ENCODE measurements at regions not wholly inside any gene's neighbourhood (a gene's known extent, or its start where the extent isn't known, plus 50 kb on each side); places are given as distances from the start of the nearest gene placed in this dataset.

DNA sequence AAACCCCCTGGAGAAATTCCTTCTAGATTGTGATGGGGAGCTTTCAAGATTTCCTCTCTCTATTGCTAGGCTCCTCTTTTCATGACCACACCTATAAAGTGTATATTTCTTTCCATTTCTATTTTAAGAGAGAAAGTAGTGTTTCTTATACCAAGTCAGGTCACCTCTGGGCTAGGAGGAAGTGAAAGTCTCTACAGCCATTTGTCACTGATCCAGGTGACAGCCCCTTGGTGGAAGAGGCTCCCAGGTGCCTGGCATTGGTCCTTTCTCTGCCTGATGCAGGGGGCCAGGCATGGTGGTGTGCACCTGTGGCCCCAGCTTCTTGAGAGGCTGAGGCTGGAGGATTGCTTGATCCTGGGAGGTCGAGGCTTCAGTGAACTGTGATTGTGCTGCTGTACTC is 64.7 kb downstream of the DHCR7 start:
- Histone ChIP-seq H3K36me3 (ENCODE audit: control insufficient read depth in 3 of 3, insufficient read depth in 2 of 3, low read depth in 1 of 3, low read length in 3 of 3) (no peaks in the 10 kb centered on the region), H3K4me3 (ENCODE audit: low read depth in 1 of 3, low read length in 3 of 3) (no peak overlapping the region), H3K4me1 (ENCODE audit: control insufficient read depth in 3 of 3, insufficient read depth in 2 of 3, low read depth in 1 of 3, low read length in 2 of 3) (no peaks in the 10 kb centered on the region), H3K9me3 (ENCODE audit: control insufficient read depth in 2 of 2, insufficient read depth in 1 of 2, low read depth in 1 of 2, low read length in 1 of 2) (peaks cover 0 to 8% of the 10 kb centered on the region in 2 donors), H3K27ac (ENCODE audit: low read depth in 1 of 3, low read length in 2 of 3) (no peak overlapping the region), H3K27me3 (ENCODE audit: control insufficient read depth in 3 of 3, insufficient read depth in 3 of 3, low read length in 3 of 3) (peaks cover 0 to 4% (median 2%) of the 10 kb centered on the region in 3 donors)
- WGBS, 3 donors: 65 to 81% (median 67%) methylated on average over 1 of the region's 1 CpG
- DNase-seq: no peak
- no peak for FAIRE-seq

DNA sequence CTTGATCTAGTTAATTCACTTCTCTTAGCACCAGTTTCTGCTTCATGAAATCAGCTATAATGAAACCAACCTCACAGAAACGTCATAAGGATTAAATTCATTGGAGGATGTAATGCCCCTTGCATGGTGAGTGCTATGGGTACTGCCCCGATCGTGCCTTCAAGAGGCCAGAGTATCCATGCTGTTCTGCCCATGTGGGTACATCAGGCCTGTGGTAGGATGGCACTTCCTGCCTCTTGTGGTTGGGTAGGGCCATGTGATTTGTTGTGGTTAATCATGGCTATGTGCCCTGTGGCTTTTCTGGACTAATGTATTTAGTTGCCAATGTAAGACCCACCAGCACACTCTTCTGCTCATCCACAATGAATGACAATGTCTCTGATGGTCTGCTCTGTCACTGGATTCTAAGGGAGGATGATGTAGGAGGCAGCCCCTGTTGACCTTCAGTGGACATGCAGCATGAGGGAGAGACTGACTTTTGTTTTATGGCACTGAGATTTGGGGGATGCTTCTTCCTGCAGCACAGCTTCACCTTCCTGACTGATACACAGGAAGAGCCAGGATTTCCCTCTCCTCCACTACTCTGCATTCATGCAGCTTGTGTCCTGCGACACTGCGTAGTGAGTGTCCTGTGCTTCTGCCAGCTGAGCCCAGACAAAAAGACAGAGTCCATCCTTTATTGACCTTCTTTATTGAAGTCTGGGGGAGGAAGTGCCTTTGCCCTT is 66.2 kb downstream of the DHCR7 start:
- H3K27ac ChIP-seq (ENCODE audit: low read depth in 1 of 3, low read length in 2 of 3): no peak overlapping the region
- no peak overlapping the region for H3K4me3 ChIP-seq (ENCODE audit: low read depth in 1 of 3, low read length in 3 of 3)
- DNase-seq (no peak), FAIRE-seq (no peak)
- peaks cover 0 to 4% (median 2%) of the 10 kb centered on the region in 3 donors for H3K27me3 ChIP-seq (ENCODE audit: control insufficient read depth in 3 of 3, insufficient read depth in 3 of 3, low read length in 3 of 3)
- H3K9me3 ChIP-seq (ENCODE audit: control insufficient read depth in 2 of 2, insufficient read depth in 1 of 2, low read depth in 1 of 2, low read length in 1 of 2): peaks cover 0 to 3% of the 10 kb centered on the region in 2 donors
- 78 to 84% (median 83%) methylated on average over 5 of the region's 5 CpGs for WGBS, 3 donors
- H3K36me3 ChIP-seq (ENCODE audit: control insufficient read depth in 3 of 3, insufficient read depth in 2 of 3, low read depth in 1 of 3, low read length in 3 of 3): no peaks in the 10 kb centered on the region
- H3K4me1 ChIP-seq (ENCODE audit: control insufficient read depth in 3 of 3, insufficient read depth in 2 of 3, low read depth in 1 of 3, low read length in 2 of 3): no peaks in the 10 kb centered on the region

- H3K27ac ChIP-seq (ENCODE audit: low read depth in 1 of 3, low read length in 2 of 3): no peak overlapping the region
- DNase-seq (no peak), FAIRE-seq (no peak)
- no peaks in the 10 kb centered on the region for H3K36me3 ChIP-seq (ENCODE audit: control insufficient read depth in 3 of 3, insufficient read depth in 2 of 3, low read depth in 1 of 3, low read length in 3 of 3)
- peaks cover 0 to 2% (median 2%) of the 10 kb centered on the region in 3 donors for H3K27me3 ChIP-seq (ENCODE audit: control insufficient read depth in 3 of 3, insufficient read depth in 3 of 3, low read length in 3 of 3)
- no peak overlapping the region for H3K4me3 ChIP-seq (ENCODE audit: low read depth in 1 of 3, low read length in 3 of 3)
- H3K9me3 ChIP-seq (ENCODE audit: control insufficient read depth in 2 of 2, insufficient read depth in 1 of 2, low read depth in 1 of 2, low read length in 1 of 2): peaks cover 0 to 3% of the 10 kb centered on the region in 2 donors
- no peaks in the 10 kb centered on the region for H3K4me1 ChIP-seq (ENCODE audit: control insufficient read depth in 3 of 3, insufficient read depth in 2 of 3, low read depth in 1 of 3, low read length in 2 of 3)
- 52 to 58% (median 58%) methylated on average over 2 of the region's 2 CpGs for WGBS, 3 donors
These were observed 68.5 kb downstream of the DHCR7 start for GRCh38 chr11:71379701-71380100.

DNA sequence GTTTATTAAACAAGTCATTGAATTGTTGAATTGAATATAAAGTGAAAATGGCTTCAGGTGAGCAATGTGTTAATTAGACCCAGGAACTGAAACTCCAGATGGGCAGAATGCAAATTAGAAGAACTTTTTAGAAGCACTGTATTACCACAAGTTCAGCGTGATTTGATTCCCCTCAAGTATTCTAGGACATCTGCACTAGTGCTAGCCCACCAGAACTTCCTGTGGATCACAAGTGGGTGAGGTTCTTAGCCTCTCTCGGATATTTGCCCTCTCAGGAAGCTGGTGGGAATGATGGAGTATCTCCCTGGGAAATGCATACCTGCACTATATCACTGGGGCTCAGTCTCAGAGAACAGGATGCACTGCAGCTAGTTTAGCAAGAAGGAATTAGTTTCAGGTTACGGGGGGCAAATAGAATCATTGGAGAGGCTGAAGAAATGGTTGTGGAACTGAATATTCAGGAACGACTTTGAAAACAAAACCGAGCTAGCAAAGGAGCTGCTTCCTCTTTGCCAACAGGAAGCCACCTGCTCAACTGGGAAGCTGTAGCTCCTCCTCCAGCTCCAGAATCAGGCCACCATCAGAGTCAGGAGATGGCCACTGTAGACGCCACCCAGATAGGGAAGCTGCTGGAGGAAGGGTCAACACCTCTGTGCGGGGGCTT is 74.3 kb downstream of the DHCR7 start:
- 53 to 57% (median 56%) methylated on average over 7 of the region's 7 CpGs for WGBS, 3 donors
- H3K27me3 ChIP-seq (ENCODE audit: control insufficient read depth in 3 of 3, insufficient read depth in 3 of 3, low read length in 3 of 3): no peaks in the 10 kb centered on the region
- no peaks in the 10 kb centered on the region for H3K4me1 ChIP-seq (ENCODE audit: control insufficient read depth in 3 of 3, insufficient read depth in 2 of 3, low read depth in 1 of 3, low read length in 2 of 3)
- no peak overlapping the region for H3K4me3 ChIP-seq (ENCODE audit: low read depth in 1 of 3, low read length in 3 of 3)
- no peaks in the 10 kb centered on the region for H3K36me3 ChIP-seq (ENCODE audit: control insufficient read depth in 3 of 3, insufficient read depth in 2 of 3, low read depth in 1 of 3, low read length in 3 of 3)
- H3K9me3 ChIP-seq (ENCODE audit: control insufficient read depth in 2 of 2, insufficient read depth in 1 of 2, low read depth in 1 of 2, low read length in 1 of 2): no peaks in the 10 kb centered on the region
- FAIRE-seq (no peak), DNase-seq (no peak)
- H3K27ac ChIP-seq (ENCODE audit: low read depth in 1 of 3, low read length in 2 of 3): no peak overlapping the region

- no peaks in the 10 kb centered on the region for H3K4me1 ChIP-seq (ENCODE audit: control insufficient read depth in 3 of 3, insufficient read depth in 2 of 3, low read depth in 1 of 3, low read length in 2 of 3)
- DNase-seq (peak; percentile 8 to 21), FAIRE-seq (no peak)
- H3K36me3 ChIP-seq (ENCODE audit: control insufficient read depth in 3 of 3, insufficient read depth in 2 of 3, low read depth in 1 of 3, low read length in 3 of 3): no peaks in the 10 kb centered on the region
- WGBS, 3 donors: 72 to 80% (median 79%) methylated on average over 9 of the region's 9 CpGs
- no peaks in the 10 kb centered on the region for H3K27me3 ChIP-seq (ENCODE audit: control insufficient read depth in 3 of 3, insufficient read depth in 3 of 3, low read length in 3 of 3)
- H3K9me3 ChIP-seq (ENCODE audit: control insufficient read depth in 2 of 2, insufficient read depth in 1 of 2, low read depth in 1 of 2, low read length in 1 of 2): no peaks in the 10 kb centered on the region
- no peak overlapping the region for H3K27ac ChIP-seq (ENCODE audit: low read depth in 1 of 3, low read length in 2 of 3)
- no peak overlapping the region for H3K4me3 ChIP-seq (ENCODE audit: low read depth in 1 of 3, low read length in 3 of 3)
These were observed 75.2 kb downstream of the DHCR7 start for GRCh38 chr11:71372693-71373657.

GRCh38 chr11:71371674-71372069 is 76.5 kb downstream of the DHCR7 start:
- WGBS, 3 donors: 69 to 83% (median 80%) methylated on average over 2 of the region's 2 CpGs

GRCh38 chr11:71370895-71371673 is 77.1 kb downstream of the DHCR7 start:
- DNase-seq (no peak), FAIRE-seq (no peak)
- no peaks in the 10 kb centered on the region for H3K4me1 ChIP-seq (ENCODE audit: control insufficient read depth in 3 of 3, insufficient read depth in 2 of 3, low read depth in 1 of 3, low read length in 2 of 3)
- H3K27me3 ChIP-seq (ENCODE audit: control insufficient read depth in 3 of 3, insufficient read depth in 3 of 3, low read length in 3 of 3): no peaks in the 10 kb centered on the region
- 81 to 87% (median 81%) methylated on average over 21 of the region's 21 CpGs for WGBS, 3 donors
- H3K36me3 ChIP-seq (ENCODE audit: control insufficient read depth in 3 of 3, insufficient read depth in 2 of 3, low read depth in 1 of 3, low read length in 3 of 3): no peaks in the 10 kb centered on the region
- no peak overlapping the region for H3K4me3 ChIP-seq (ENCODE audit: low read depth in 1 of 3, low read length in 3 of 3)
- H3K27ac ChIP-seq (ENCODE audit: low read depth in 1 of 3, low read length in 2 of 3): no peak overlapping the region
- H3K9me3 ChIP-seq (ENCODE audit: control insufficient read depth in 2 of 2, insufficient read depth in 1 of 2, low read depth in 1 of 2, low read length in 1 of 2): no peaks in the 10 kb centered on the region

More at GRCh38 chr11:71371674-71372069, 76.5 kb downstream of the DHCR7 start:
- DNase-seq (no peak), FAIRE-seq (no peak)
- Histone ChIP-seq H3K36me3 (ENCODE audit: control insufficient read depth in 3 of 3, insufficient read depth in 2 of 3, low read depth in 1 of 3, low read length in 3 of 3) (no peaks in the 10 kb centered on the region), H3K9me3 (ENCODE audit: control insufficient read depth in 2 of 2, insufficient read depth in 1 of 2, low read depth in 1 of 2, low read length in 1 of 2) (no peaks in the 10 kb centered on the region), H3K27ac (ENCODE audit: low read depth in 1 of 3, low read length in 2 of 3) (no peak overlapping the region), H3K27me3 (ENCODE audit: control insufficient read depth in 3 of 3, insufficient read depth in 3 of 3, low read length in 3 of 3) (no peaks in the 10 kb centered on the region), H3K4me3 (ENCODE audit: low read depth in 1 of 3, low read length in 3 of 3) (no peak overlapping the region), H3K4me1 (ENCODE audit: control insufficient read depth in 3 of 3, insufficient read depth in 2 of 3, low read depth in 1 of 3, low read length in 2 of 3) (no peaks in the 10 kb centered on the region)
